Kidney epithelial cell (primary cell): ENCODE measurements at regions not wholly inside any gene's neighbourhood (a gene's known extent, or its start where the extent isn't known, plus 50 kb on each side); places are given as distances from the start of the nearest gene placed in this dataset.

Experiments
- DNase-seq: peaks from one replicate; pipeline ENCODE4 v3.0.0-alpha.2; 2010; ENCODE audit warnings: low read depth
- H3K27me3 ChIP-seq: 2 replicates; pipeline ENCODE4 v1.6.0; 2011; ENCODE audit warnings: low read length; ENCODE audit not compliant: control insufficient read depth, insufficient read depth
- H3K36me3 ChIP-seq: 2 replicates; pipeline ENCODE4 v1.5.1; 2011; ENCODE audit warnings: low read length; ENCODE audit not compliant: control insufficient read depth, insufficient read depth
- H3K4me3 ChIP-seq: 2 replicates; pipeline ENCODE4 v1.5.1; 2011; ENCODE audit warnings: low read depth, mild to moderate bottlenecking, control low read depth, low read length
- TF ChIP-seq, protein P1 (sequence below): IDR thresholded peaks from 2 replicates; pipeline ENCODE4 v1.5.1; 2011; ENCODE audit warnings: mild to moderate bottlenecking, moderate library complexity, low read length, control low read depth, inconsistent platforms; ENCODE audit not compliant: insufficient read depth, poor library complexity, severe bottlenecking

DNA sequence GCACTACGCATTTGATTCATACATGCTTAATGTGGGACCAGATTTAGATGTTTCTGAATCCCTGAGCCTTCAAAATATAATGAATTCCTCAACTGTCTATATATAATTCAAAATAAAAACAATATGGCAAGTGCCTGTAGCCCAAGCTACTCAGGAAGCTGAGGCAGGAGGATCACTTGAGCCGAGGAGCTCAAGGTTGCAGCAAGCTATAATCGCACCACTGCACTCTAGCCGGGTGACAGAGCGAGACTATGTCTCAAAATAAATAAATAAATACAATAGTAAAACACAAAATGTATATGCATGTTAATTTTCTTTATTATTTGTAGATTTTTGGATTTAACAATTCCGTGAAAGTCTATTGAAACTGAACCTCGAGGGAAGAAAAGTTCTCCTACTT is 50.6 kb upstream of the IRX6 start:
- no peak for DNase-seq
- TF ChIP-seq, protein P1, sequence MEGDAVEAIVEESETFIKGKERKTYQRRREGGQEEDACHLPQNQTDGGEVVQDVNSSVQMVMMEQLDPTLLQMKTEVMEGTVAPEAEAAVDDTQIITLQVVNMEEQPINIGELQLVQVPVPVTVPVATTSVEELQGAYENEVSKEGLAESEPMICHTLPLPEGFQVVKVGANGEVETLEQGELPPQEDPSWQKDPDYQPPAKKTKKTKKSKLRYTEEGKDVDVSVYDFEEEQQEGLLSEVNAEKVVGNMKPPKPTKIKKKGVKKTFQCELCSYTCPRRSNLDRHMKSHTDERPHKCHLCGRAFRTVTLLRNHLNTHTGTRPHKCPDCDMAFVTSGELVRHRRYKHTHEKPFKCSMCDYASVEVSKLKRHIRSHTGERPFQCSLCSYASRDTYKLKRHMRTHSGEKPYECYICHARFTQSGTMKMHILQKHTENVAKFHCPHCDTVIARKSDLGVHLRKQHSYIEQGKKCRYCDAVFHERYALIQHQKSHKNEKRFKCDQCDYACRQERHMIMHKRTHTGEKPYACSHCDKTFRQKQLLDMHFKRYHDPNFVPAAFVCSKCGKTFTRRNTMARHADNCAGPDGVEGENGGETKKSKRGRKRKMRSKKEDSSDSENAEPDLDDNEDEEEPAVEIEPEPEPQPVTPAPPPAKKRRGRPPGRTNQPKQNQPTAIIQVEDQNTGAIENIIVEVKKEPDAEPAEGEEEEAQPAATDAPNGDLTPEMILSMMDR, result no peak
- no peak overlapping the region for H3K4me3 ChIP-seq
- H3K36me3 ChIP-seq, result no peaks in the 10 kb centered on the region
- no peaks in the 10 kb centered on the region for H3K27me3 ChIP-seq

DNA sequence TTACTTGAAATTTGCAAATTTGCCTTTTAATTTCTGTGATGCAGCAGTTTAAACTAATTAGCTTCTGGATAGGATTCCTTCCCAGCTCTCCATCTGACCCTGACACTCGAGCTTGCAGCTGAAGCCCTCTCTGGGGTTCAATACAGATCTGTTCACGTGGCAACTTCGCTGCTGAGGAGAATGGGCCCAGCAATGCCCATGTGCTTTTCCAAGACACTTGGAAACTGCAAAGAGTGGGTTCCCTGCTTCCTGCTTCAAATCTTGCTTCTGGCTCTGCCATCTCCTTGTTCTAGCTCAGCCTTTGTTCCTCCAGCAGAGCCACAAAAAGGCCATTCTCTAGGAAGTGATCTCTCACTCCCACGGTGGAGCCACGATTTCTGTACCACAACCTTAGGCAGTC is 50.0 kb upstream of the IRX6 start:
- TF ChIP-seq, protein P1, result no peak
- no peak overlapping the region for H3K4me3 ChIP-seq
- DNase-seq, result no peak
- no peaks in the 10 kb centered on the region for H3K27me3 ChIP-seq
- H3K36me3 ChIP-seq, result no peaks in the 10 kb centered on the region
